ENCODE measurements at regions not wholly inside any gene's neighbourhood (a gene's known extent, or its start where the extent isn't known, plus 50 kb on each side); places are given as distances from the start of the nearest gene placed in this dataset.

DNA sequence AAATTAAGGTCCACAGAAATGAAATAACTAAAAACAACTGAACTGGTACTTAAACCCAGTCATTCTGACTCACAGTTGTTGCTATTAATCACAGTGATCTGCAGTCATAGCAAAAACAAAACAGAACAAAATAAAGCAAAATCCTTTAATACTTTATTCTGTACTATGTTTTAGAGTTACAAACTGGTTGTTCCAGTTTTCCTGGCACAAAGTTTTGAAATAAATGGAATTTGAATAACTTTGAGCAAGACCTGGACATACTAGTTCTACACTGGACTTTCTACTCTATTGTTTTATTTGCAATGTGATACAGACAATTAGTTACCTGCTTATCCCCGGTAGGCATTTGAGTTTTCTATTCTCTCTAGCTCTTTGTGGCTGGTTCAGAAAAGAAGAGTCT, 147.9 kb downstream of the DMRT2 start:
- Histone ChIP-seq H3K27ac (ENCODE audit: low read depth, low read length) (no peak overlapping the region), H3K36me3 (ENCODE audit: low read length) (no peaks in the 10 kb centered on the region), H3K27me3 (ENCODE audit: low read length) (no peaks in the 10 kb centered on the region), H3K4me2 (ENCODE audit: low read depth, low read length, poor library complexity, severe bottlenecking) (no peak overlapping the region), H3K9ac (ENCODE audit: low read length) (no peak overlapping the region), H3F3A (ENCODE audit: insufficient read depth) (no peaks in the 10 kb centered on the region), H3K9me2 (replicated peaks; ENCODE audit: insufficient read depth, low read length) (no peaks in the 10 kb centered on the region), H2AFZ (ENCODE audit: low read depth, low read length, severe bottlenecking) (no peak overlapping the region), H3K79me2 (ENCODE audit: insufficient read depth, low read length) (no peaks in the 10 kb centered on the region), H4K20me1 (ENCODE audit: low read depth, low read length) (no peaks in the 10 kb centered on the region), H3K9me3 (ENCODE audit: insufficient read depth, low read length) (no peaks in the 10 kb centered on the region), H3K4me3 (ENCODE audit: insufficient read depth, low read length, poor library complexity, severe bottlenecking) (no peak overlapping the region)
- TF ChIP-seq EZH2phosphoT487 (conservative IDR thresholded peaks at IDR 0.05; ENCODE audit: low read length): no peak
- no peak for TF ChIP-seq CTCF (IDR thresholded peaks at IDR 0.05; ENCODE audit: insufficient read depth, low read length, poor library complexity, severe bottlenecking)

- Histone ChIP-seq H3F3A (ENCODE audit: insufficient read depth) (no peaks in the 10 kb centered on the region), H3K9me3 (ENCODE audit: insufficient read depth, low read length) (no peaks in the 10 kb centered on the region), H3K36me3 (ENCODE audit: low read length) (no peaks in the 10 kb centered on the region), H3K4me3 (ENCODE audit: insufficient read depth, low read length, poor library complexity, severe bottlenecking) (no peak overlapping the region), H2AFZ (ENCODE audit: low read depth, low read length, severe bottlenecking) (no peak overlapping the region), H3K27ac (ENCODE audit: low read depth, low read length) (no peak overlapping the region), H3K27me3 (ENCODE audit: low read length) (no peaks in the 10 kb centered on the region), H3K4me2 (ENCODE audit: low read depth, low read length, poor library complexity, severe bottlenecking) (no peak overlapping the region), H3K79me2 (ENCODE audit: insufficient read depth, low read length) (no peaks in the 10 kb centered on the region), H4K20me1 (ENCODE audit: low read depth, low read length) (no peaks in the 10 kb centered on the region), H3K9ac (ENCODE audit: low read length) (no peak overlapping the region), H3K9me2 (replicated peaks; ENCODE audit: insufficient read depth, low read length) (no peaks in the 10 kb centered on the region)
- TF ChIP-seq CTCF (IDR thresholded peaks at IDR 0.05; ENCODE audit: insufficient read depth, low read length, poor library complexity, severe bottlenecking): no peak
- TF ChIP-seq EZH2phosphoT487 (conservative IDR thresholded peaks at IDR 0.05; ENCODE audit: low read length): no peak
Measured at GRCh38 chr9:1200847-1201251, 150.7 kb downstream of the DMRT2 start.

- no peak overlapping the region for H2AFZ ChIP-seq (ENCODE audit: low read depth, low read length, severe bottlenecking)
- H3K9me3 ChIP-seq (ENCODE audit: insufficient read depth, low read length): no peaks in the 10 kb centered on the region
- no peaks in the 10 kb centered on the region for H3K36me3 ChIP-seq (ENCODE audit: low read length)
- no peak overlapping the region for H3K4me3 ChIP-seq (ENCODE audit: insufficient read depth, low read length, poor library complexity, severe bottlenecking)
- no peaks in the 10 kb centered on the region for H3K79me2 ChIP-seq (ENCODE audit: insufficient read depth, low read length)
- no peak overlapping the region for H3K27ac ChIP-seq (ENCODE audit: low read depth, low read length)
- no peaks in the 10 kb centered on the region for H4K20me1 ChIP-seq (ENCODE audit: low read depth, low read length)
- H3K27me3 ChIP-seq (ENCODE audit: low read length): no peaks in the 10 kb centered on the region
- H3K4me2 ChIP-seq (ENCODE audit: low read depth, low read length, poor library complexity, severe bottlenecking): no peak overlapping the region
- TF ChIP-seq EZH2phosphoT487 (conservative IDR thresholded peaks at IDR 0.05; ENCODE audit: low read length): no peak
- TF ChIP-seq CTCF (IDR thresholded peaks at IDR 0.05; ENCODE audit: insufficient read depth, low read length, poor library complexity, severe bottlenecking): no peak
- no peaks in the 10 kb centered on the region for H3K9me2 ChIP-seq (replicated peaks; ENCODE audit: insufficient read depth, low read length)
- H3F3A ChIP-seq (ENCODE audit: insufficient read depth): no peaks in the 10 kb centered on the region
- H3K9ac ChIP-seq (ENCODE audit: low read length): no peak overlapping the region
Measured at GRCh38 chr9:1201262-1201661, 151.1 kb downstream of the DMRT2 start.

- TF ChIP-seq CTCF (IDR thresholded peaks at IDR 0.05; ENCODE audit: insufficient read depth, low read length, poor library complexity, severe bottlenecking): no peak
- TF ChIP-seq EZH2phosphoT487 (conservative IDR thresholded peaks at IDR 0.05; ENCODE audit: low read length): no peak
- Histone ChIP-seq H3K36me3 (ENCODE audit: low read length) (no peaks in the 10 kb centered on the region), H3K9me2 (replicated peaks; ENCODE audit: insufficient read depth, low read length) (no peaks in the 10 kb centered on the region), H3K4me2 (ENCODE audit: low read depth, low read length, poor library complexity, severe bottlenecking) (no peak overlapping the region), H3K27ac (ENCODE audit: low read depth, low read length) (no peak overlapping the region), H3K9ac (ENCODE audit: low read length) (no peak overlapping the region), H3K27me3 (ENCODE audit: low read length) (no peaks in the 10 kb centered on the region), H3K79me2 (ENCODE audit: insufficient read depth, low read length) (no peaks in the 10 kb centered on the region), H4K20me1 (ENCODE audit: low read depth, low read length) (no peaks in the 10 kb centered on the region), H3K4me3 (ENCODE audit: insufficient read depth, low read length, poor library complexity, severe bottlenecking) (no peak overlapping the region), H3K9me3 (ENCODE audit: insufficient read depth, low read length) (no peaks in the 10 kb centered on the region), H2AFZ (ENCODE audit: low read depth, low read length, severe bottlenecking) (no peak overlapping the region), H3F3A (ENCODE audit: insufficient read depth) (no peaks in the 10 kb centered on the region)
Measured at GRCh38 chr9:1201901-1202300, 151.7 kb downstream of the DMRT2 start.
